NCI-H748 (cell line): ENCODE measurements at regions not wholly inside any gene's neighbourhood (a gene's known extent, or its start where the extent isn't known, plus 50 kb on each side); places are given as distances from the start of the nearest gene placed in this dataset.
"Not testable (repeated sequence)": the region's sequence is repeated elsewhere in the genome, so short reads cannot be mapped to it uniquely, and the experiment has no call there.

ENCODE experiments used
- DNase-seq: peaks from one replicate; lab custom pipeline; 2025; ENCODE audit not compliant: unreplicated experiment; lab: John Stamatoyannopoulos, UW

DNA sequence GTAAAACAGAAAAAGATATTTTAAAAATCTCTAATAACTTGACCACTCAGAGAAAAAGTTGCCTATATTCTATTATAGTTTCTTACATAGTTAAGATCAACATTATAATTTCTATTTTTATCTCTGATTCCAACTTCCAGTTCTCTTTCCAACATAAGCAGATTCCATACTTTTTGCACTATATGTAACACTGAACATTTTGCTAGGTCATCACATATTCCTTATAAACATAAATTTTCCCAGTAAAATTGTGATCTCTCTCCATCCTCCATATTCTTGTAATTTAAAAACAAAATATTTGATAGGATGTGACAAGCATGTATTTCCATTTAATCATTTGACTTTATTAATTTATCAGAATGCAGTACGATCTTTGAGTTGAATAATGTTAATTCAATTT, 170.4 kb upstream of the THSD7A start:
- DNase-seq: no peak

- DNase-seq: no peak
These were observed 172.6 kb upstream of the THSD7A start for GRCh38 chr7:12004581-12004980.

- DNase-seq: no peak
These were observed 175.6 kb upstream of the THSD7A start for GRCh38 chr7:12007576-12007975.

GRCh38 chr7:12013983-12014382, 182.0 kb upstream of the THSD7A start:
- no peak for DNase-seq

DNA sequence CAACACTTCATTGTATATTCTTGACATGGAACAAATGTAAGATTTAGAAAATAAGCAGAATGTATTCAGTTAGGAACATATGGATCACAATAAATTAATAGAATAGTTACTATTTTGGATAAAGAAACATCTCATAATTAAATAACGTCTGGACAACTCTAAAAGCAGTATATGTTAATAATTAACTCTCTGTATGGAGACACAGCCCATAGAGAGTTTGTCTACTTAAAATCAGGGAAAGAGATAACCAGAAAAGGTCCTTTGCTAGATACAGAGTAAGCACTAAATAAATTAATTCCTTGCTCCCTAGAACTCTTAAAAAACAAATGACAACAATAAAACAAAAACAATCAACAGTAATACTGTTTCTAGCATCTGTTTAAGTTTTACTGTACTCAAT, 184.4 kb upstream of the THSD7A start:
- no peak for DNase-seq

GRCh38 chr7:12017046-12017445, 185.0 kb upstream of the THSD7A start:
- DNase-seq: no peak

DNA sequence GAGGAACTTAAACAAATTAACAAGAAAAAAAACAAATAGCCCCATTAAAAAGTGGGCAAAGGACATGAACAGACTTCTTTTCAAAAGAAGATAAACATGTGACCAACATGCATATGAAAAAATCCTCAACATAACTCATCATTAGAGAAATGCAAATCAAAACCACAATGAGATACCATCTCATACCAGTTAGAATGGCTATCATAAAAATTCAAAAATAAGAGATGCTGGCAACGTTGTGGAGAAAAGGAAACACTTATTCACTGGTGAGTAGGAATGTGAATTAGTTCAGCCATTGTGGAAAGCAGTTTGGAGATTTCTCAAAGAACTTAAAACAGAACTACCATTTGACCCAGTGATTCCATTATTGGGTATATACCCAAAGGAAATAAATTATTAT, 189.1 kb upstream of the TMEM106B start:
- DNase-seq: not testable (repeated sequence)

GRCh38 chr7:12025246-12025645, 185.8 kb upstream of the TMEM106B start:
- no peak for DNase-seq

GRCh38 chr7:12028508-12028907, 182.6 kb upstream of the TMEM106B start:
- no peak for DNase-seq

DNA sequence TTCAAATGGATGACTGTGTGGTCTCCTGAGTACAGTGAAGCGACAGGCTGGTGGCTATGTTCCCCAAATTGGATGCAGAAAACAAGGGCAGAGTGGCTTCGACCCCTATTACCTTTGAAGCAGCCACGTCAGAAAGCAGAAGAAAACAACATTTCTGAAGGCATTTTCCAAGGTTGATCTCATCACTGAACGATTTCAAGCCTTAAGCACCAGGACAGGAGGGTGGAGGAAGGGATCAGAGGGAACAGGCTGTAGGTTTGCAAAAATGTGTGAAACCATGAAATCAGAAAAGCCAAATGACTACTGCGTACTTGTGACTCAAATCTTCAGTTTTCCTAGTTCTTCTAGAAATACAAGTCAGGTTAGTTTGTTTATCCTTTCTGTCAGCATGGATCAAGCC, 181.0 kb upstream of the TMEM106B start:
- no peak for DNase-seq

- no peak for DNase-seq
These were observed 179.9 kb upstream of the TMEM106B start for GRCh38 chr7:12031186-12031585.

DNA sequence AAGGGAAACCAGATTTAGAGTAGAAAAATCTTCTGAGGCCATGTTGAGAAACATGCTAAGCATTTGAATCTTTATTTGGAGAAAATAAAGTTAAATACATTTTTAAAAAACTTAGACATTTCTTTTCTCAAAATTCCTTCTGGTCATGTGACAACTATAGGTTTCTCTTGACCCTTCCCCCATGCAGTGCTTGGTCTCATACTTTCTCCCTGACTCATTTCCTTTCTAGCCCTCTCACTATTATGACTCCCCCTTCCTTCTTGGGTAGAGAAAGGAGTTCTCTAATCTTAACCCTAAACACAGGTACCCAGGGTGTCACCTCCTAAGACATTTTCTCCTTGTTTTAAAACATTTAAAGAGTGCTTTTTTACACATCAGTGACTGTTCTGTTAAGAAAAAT, 179.5 kb upstream of the TMEM106B start:
- no peak for DNase-seq

- DNase-seq: no peak
These were observed 178.9 kb upstream of the TMEM106B start for GRCh38 chr7:12032146-12032545.

DNA sequence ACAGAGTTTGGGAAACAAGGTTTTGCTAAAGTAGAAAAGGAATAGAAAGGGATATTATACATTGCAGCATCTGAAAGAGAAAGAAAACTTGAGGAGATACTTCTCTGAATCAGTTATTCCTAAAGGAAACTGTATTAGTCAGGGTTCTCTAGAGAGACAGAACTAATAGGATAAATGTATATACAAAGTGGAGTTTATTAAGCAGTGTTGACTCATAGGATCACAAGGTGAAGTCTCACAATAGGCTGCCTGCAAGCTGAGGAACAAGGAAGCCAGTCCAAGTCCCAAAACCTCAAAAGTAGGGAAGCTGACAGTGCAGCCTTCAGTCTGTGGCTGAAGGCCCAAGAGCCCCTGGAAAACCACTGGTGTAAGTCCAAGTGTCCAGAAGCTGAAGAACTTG, 167.6 kb upstream of the TMEM106B start:
- not testable (repeated sequence) for DNase-seq

DNA sequence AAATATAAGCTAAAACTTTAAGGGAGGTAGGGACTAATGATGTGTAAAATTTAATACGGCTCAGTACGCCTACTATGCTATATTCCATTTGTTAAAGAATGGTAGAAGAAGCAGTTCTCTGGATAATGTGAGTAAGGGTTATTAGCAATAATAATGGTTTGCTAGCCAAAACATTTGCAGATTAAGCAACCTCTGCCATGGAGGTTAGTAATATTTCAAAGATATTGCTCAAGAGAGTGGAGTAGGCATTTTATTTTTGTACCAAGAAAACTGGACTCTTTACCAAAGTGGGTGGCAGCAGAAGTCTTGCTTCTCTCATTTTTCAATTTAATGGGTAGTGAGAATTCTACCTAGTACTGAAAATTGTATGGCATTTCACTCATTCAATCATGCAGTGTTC, 158.9 kb upstream of the TMEM106B start:
- DNase-seq: no peak

- no peak for DNase-seq
These were observed 157.5 kb upstream of the TMEM106B start for GRCh38 chr7:12053561-12053960.

- no peak for DNase-seq
These were observed 156.3 kb upstream of the TMEM106B start for GRCh38 chr7:12054830-12055229.

DNA sequence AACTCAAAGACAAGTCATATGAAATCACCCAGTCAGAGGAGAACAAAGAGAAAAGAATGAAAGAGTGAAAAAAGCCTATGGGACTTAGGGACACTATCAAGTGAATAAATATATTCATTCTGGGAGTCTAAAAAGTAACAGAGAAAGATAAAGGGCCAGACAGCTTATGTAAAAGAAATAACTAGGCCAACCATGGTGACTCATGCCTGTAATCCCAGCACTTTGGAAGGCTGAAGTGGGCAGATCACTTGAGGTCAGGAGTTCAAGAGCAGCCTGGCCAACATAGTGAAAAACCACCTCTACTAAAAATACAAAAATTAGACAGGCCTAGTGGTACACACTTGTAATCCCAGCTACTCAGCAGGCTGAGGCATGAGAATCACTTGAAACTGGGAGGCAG, 154.7 kb upstream of the TMEM106B start:
- DNase-seq: no peak

DNA sequence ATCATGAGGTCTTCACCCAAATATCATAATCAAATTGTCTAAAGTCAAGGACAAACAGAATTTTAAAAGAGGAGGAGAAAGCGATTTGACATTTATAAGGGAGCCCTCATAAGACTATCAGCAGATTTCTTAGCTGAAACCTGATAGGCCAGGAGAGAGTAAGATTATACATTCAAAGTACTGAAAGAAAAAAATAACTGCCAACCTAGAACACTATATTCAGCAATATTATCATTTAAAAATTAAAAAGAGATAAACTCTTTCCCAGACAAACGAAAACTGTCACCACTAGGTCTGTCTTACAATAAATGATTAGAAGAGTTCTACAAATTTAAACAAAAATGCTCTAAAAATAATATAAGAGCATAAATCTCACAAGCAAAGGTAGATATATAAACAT, 154.1 kb upstream of the TMEM106B start:
- no peak for DNase-seq

- DNase-seq: peak; percentile 10
These were observed 149.0 kb upstream of the TMEM106B start for GRCh38 chr7:12062062-12062461.

DNA sequence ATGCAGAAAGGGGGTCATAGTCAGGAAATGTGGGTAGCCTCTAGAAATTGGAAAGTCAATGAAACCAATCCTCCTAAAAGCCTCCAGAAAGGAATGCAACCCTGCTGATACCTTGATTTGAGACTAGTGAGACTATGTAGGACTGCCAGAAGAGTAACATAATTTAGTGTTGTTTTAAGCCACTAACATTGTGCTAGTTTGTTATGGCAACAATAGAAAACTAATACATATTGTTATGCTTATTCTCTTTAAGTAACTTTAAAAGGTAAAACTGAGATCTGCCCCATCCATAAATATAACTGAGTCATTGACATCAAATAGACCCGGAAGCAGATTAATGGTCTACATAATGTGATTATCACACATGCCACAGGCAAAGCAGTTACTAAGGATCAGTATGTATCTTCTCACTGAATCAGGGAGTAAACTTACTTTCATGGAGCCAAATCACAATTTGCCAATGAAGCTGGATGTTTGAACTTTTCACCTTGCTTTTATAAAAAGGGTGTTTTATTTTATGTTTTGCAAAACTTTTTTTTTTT, 146.4 kb upstream of the TMEM106B start:
- no peak for DNase-seq

DNA sequence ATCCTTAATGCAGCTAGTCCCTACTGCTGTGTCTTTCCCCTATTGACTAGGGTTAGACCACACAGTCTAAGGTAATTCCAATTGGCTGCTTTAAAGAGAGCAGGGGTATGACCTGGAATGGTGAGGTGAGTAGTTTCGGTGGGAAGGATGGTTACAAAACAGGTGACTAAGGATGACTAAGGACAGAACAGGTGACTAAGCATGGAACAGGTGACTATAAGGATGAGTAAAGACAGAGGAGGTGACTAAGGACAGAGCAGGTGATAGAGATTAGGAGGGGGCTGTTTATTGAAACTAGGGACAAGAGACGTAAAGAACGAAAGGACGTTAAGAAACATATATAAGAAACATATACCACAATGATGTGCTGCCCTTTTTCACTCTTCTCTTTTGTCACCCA, 145.1 kb upstream of the TMEM106B start:
- DNase-seq: no peak

DNA sequence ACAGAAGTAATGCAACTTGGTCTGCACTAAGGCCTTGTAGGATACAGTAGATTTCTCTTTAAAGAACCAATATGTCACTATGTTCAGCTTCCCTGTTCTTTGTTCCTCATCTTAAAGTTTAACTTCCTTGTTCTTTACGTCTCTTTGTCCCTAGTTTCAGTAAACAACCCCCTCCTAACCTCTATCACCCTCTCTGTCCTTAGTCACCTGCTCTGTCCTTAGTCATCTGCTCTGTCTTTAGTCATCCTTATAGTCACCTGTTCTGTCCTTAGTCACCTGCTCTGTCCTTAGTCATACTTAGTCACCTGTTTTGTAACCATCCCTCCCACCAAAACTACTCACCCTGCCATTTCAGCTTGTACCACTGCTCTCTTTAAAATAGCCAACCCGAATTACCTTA, 144.6 kb upstream of the TMEM106B start:
- DNase-seq: no peak
